ENCODE measurements at regions not wholly inside any gene's neighbourhood (a gene's known extent, or its start where the extent isn't known, plus 50 kb on each side); places are given as distances from the start of the nearest gene placed in this dataset.

DNA sequence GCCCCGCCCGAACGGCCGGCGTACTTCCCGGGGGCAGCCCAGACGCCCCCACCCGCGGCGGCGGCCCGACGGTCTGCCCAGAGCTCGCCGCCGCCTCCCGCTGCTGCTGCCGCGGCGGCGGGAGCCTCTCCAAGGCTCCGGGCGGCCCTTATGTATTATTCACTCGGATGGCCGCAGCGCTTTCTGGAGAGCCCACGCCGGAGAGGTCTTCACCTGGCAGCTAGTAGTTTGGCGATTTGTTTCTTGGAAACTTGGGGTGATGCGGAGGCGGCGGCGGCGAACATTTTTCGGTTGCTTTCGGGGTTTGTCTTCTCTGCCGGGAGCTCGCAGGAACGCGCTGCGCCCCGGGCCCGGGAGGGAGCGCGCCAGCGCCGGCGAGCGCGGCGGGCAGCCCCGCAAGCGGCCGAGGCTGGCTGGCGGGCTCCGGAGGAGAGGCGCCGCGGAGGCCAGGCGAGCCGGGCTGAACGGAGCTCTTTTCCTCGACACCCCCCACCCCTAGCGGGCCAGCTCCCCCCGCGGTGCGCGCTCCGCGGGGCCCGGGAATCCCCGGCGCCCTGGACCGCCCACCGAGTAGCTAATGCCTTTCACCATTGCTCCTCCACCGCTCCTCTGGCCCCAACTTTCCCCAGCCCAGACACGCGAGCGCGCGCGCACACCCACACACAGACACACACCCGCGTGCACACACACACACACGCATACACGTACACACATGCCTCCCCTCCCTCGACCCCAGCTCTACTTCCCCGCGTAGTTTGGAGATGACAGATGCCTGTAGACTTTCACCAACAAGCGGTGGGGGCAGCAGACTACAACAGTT is 113.5 kb downstream of the DHX15 start:
- peak; percentile 68 for DNase-seq (ENCODE audit: low read depth)

DNA sequence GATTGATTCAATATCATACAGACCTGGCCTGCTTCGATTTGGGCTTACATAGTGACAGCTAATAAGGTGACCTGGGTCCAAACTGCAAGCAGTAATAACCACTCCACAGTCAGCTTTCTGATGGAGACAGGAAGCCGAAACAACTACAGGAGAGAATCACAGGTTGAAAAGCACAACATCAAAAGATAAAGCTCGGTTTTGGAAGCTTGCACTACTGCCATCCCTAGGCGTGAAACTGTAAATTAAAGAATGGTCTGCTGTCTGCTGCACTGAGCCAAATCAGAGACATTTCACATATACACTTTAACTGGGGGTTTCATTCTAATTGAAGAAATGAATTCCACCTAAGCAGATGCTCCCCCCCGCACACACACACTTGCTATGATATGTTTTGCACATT is 116.3 kb downstream of the DHX15 start:
- DNase-seq (ENCODE audit: low read depth): no peak
- TF ChIP-seq, protein P1, sequence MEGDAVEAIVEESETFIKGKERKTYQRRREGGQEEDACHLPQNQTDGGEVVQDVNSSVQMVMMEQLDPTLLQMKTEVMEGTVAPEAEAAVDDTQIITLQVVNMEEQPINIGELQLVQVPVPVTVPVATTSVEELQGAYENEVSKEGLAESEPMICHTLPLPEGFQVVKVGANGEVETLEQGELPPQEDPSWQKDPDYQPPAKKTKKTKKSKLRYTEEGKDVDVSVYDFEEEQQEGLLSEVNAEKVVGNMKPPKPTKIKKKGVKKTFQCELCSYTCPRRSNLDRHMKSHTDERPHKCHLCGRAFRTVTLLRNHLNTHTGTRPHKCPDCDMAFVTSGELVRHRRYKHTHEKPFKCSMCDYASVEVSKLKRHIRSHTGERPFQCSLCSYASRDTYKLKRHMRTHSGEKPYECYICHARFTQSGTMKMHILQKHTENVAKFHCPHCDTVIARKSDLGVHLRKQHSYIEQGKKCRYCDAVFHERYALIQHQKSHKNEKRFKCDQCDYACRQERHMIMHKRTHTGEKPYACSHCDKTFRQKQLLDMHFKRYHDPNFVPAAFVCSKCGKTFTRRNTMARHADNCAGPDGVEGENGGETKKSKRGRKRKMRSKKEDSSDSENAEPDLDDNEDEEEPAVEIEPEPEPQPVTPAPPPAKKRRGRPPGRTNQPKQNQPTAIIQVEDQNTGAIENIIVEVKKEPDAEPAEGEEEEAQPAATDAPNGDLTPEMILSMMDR (conservative IDR thresholded peaks at IDR 0.05; ENCODE audit: low read depth, low read length): no peak
- no peak overlapping the region for H3K4me3 ChIP-seq (ENCODE audit: low read depth, low read length)

More for the DNA sequence above, 113.5 kb downstream of the DHX15 start:
- TF ChIP-seq, protein P1 (conservative IDR thresholded peaks at IDR 0.05; ENCODE audit: low read depth, low read length): peak; percentile 36
- H3K4me3 ChIP-seq (ENCODE audit: low read depth, low read length): peak overlapping the region; percentile 68

DNA sequence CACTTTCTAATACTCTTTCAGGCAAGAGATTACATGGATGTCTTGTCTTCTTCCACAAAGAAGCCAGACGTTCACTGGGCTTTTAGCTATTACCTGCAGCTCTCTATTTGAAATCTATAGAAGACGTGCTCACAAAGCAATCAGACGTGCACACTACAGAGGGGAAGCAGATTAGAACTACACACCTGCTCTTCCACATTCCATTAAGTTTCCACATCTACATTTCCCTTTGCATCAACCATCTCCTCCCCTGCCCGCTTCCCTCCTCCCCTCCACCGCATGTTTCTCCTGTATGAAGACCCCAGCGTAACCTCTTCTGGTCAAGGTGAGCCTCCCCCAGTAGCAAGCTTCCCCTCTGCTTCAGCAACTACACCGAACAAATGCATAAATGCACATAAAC is 119.8 kb downstream of the DHX15 start:
- H3K4me3 ChIP-seq (ENCODE audit: low read depth, low read length): no peak overlapping the region
- no peak for DNase-seq (ENCODE audit: low read depth)
- TF ChIP-seq, protein P1 (conservative IDR thresholded peaks at IDR 0.05; ENCODE audit: low read depth, low read length): no peak

DNA sequence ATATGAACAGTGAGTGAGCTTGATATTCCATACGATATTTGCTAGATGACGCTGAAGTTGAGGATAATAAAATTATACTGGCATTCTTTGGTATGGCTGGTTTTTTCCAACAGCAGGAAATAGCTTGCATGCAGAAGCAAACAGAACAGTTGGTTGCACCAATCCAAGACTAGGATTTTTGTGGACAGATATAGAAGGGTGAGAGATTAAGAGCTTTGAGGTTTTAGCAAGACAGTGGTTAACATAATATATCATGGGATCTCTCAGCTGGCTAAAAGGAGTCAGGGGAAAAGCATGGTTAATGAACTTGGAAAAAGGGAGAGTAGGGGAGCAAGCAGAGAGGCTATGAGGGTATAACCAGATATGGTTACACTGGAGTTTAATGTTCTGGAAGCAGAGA is 127.9 kb downstream of the DHX15 start:
- TF ChIP-seq, protein P1 (conservative IDR thresholded peaks at IDR 0.05; ENCODE audit: low read depth, low read length): no peak
- no peak for DNase-seq (ENCODE audit: low read depth)
- no peak overlapping the region for H3K4me3 ChIP-seq (ENCODE audit: low read depth, low read length)

DNA sequence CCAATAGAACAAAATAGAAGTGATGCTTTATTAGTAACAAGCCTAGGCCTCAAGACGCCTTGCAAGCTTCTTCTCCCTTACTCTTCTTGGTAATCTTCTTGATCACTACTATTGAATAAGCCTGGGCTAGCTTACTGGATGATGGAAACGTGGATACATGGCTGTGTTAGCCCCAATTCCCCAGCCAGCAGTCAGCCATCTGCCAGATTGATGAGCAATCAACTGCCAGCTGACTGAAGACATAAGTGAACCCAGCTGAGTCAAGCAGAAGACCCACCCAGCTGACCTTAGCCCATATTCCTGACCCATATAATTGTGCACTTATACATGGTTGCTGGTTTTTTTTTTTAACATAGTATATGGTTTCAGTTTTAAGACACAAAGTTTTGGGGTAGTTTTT is 130.4 kb downstream of the DHX15 start:
- no peak for DNase-seq (ENCODE audit: low read depth)
- H3K4me3 ChIP-seq (ENCODE audit: low read depth, low read length): no peak overlapping the region
- TF ChIP-seq, protein P1 (conservative IDR thresholded peaks at IDR 0.05; ENCODE audit: low read depth, low read length): no peak

DNA sequence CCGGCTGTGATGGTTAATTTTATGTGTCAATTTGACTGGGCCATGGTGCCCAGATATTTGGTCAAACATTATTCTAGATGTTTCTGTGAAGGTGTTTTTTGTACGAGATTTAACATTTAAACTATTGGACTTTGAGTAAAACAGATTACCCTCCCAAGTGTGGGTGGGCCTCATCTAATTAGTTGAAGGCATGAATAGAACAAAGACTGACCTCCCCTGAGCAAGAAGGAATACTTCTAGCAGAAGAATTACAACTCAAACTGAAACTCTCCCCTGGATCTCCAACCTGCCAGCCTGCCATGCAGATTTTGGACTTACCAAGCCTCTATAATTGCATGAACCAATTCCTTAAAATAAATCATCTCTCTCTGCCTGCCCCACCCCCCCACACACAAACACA is 132.5 kb downstream of the DHX15 start:
- TF ChIP-seq, protein P1 (conservative IDR thresholded peaks at IDR 0.05; ENCODE audit: low read depth, low read length): no peak
- DNase-seq (ENCODE audit: low read depth): no peak
- no peak overlapping the region for H3K4me3 ChIP-seq (ENCODE audit: low read depth, low read length)

DNA sequence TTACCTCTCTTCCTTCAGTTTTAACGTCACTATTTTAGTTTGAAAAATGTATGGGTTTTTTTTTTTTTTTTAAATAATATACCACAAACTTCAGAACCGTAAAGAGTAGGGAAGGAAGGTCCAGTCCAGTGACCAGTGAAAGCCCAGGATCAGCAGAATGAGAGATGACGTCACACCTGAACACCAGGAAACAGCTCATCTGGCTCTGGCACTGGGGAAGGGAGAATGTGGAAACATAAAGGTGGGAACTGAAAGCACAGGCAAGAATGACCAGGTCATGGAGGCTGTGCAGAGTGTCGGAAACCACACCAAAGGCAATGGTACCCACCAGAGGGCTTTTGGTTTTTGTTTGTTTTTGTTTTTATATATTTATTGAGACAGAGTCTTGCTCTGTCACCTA is 141.2 kb downstream of the DHX15 start:
- H3K4me3 ChIP-seq (ENCODE audit: low read depth, low read length): no peak overlapping the region
- DNase-seq (ENCODE audit: low read depth): no peak
- TF ChIP-seq, protein P1 (conservative IDR thresholded peaks at IDR 0.05; ENCODE audit: low read depth, low read length): no peak

All from choroid plexus epithelial cell (primary cell).